ENCODE measurements at regions not wholly inside any gene's neighbourhood (a gene's known extent, or its start where the extent isn't known, plus 50 kb on each side); places are given as distances from the start of the nearest gene placed in this dataset.

DNA sequence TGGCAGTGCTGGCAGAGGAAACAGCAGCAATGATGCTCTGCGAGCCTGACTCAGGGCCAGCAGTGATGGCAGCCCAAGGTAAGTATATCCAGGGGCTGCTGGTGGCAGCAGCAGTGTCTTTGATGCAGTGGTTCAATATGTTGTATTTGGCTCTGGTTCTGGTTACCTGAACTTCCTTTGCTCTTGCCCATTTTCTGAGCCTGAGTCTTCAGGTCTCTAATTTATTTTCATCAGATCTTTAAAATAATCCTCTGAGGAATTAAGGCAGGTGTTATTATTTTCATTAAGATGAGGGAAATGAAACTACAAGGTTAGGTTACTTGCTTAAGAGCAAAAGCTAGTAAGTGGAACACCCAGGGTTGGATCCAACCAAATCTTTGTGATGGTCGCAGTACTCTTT lies 102.8 kb upstream of the BMP2K start:
- no peak for TF ChIP-seq ZNF837 (tag by site-specific recombination; IDR thresholded peaks at IDR 0.05)
- TF ChIP-seq, protein P1, sequence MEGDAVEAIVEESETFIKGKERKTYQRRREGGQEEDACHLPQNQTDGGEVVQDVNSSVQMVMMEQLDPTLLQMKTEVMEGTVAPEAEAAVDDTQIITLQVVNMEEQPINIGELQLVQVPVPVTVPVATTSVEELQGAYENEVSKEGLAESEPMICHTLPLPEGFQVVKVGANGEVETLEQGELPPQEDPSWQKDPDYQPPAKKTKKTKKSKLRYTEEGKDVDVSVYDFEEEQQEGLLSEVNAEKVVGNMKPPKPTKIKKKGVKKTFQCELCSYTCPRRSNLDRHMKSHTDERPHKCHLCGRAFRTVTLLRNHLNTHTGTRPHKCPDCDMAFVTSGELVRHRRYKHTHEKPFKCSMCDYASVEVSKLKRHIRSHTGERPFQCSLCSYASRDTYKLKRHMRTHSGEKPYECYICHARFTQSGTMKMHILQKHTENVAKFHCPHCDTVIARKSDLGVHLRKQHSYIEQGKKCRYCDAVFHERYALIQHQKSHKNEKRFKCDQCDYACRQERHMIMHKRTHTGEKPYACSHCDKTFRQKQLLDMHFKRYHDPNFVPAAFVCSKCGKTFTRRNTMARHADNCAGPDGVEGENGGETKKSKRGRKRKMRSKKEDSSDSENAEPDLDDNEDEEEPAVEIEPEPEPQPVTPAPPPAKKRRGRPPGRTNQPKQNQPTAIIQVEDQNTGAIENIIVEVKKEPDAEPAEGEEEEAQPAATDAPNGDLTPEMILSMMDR (tag by site-specific recombination; IDR thresholded peaks at IDR 0.05), result no peak
- no peak for TF ChIP-seq PRDM1 (tag by site-specific recombination; IDR thresholded peaks at IDR 0.05)
- TF ChIP-seq, protein P2, sequence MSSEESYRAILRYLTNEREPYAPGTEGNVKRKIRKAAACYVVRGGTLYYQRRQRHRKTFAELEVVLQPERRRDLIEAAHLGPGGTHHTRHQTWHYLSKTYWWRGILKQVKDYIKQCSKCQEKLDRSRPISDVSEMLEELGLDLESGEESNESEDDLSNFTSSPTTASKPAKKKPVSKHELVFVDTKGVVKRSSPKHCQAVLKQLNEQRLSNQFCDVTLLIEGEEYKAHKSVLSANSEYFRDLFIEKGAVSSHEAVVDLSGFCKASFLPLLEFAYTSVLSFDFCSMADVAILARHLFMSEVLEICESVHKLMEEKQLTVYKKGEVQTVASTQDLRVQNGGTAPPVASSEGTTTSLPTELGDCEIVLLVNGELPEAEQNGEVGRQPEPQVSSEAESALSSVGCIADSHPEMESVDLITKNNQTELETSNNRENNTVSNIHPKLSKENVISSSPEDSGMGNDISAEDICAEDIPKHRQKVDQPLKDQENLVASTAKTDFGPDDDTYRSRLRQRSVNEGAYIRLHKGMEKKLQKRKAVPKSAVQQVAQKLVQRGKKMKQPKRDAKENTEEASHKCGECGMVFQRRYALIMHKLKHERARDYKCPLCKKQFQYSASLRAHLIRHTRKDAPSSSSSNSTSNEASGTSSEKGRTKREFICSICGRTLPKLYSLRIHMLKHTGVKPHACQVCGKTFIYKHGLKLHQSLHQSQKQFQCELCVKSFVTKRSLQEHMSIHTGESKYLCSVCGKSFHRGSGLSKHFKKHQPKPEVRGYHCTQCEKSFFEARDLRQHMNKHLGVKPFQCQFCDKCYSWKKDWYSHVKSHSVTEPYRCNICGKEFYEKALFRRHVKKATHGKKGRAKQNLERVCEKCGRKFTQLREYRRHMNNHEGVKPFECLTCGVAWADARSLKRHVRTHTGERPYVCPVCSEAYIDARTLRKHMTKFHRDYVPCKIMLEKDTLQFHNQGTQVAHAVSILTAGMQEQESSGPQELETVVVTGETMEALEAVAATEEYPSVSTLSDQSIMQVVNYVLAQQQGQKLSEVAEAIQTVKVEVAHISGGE (tag by site-specific recombination; conservative IDR thresholded peaks at IDR 0.05; ENCODE audit: low read depth), result no peak
- TF ChIP-seq, protein P3, sequence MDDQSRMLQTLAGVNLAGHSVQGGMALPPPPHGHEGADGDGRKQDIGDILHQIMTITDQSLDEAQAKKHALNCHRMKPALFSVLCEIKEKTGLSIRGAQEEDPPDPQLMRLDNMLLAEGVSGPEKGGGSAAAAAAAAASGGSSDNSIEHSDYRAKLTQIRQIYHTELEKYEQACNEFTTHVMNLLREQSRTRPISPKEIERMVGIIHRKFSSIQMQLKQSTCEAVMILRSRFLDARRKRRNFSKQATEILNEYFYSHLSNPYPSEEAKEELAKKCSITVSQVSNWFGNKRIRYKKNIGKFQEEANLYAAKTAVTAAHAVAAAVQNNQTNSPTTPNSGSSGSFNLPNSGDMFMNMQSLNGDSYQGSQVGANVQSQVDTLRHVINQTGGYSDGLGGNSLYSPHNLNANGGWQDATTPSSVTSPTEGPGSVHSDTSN (CRISPR knock-in tag; IDR thresholded peaks at IDR 0.05), result no peak
- no peak for TF ChIP-seq ZBTB17 (tag by site-specific recombination; IDR thresholded peaks at IDR 0.05)
- TF ChIP-seq ZNF560 (tag by site-specific recombination; IDR thresholded peaks at IDR 0.05; ENCODE audit: borderline replicate concordance), result no peak
